ENCODE measurements at regions not wholly inside any gene's neighbourhood (a gene's known extent, or its start where the extent isn't known, plus 50 kb on each side); places are given as distances from the start of the nearest gene placed in this dataset.

- TF ChIP-seq CTCF (conservative IDR thresholded peaks at IDR 0.05; ENCODE audit: low read length) (no peak), EZH2phosphoT487 (IDR thresholded peaks at IDR 0.05; ENCODE audit: borderline replicate concordance) (no peak)
Measured at GRCh38 chr9:653856-654387, 187.6 kb upstream of the DMRT1 start.
